HL-60 (cell line): ENCODE measurements at regions not wholly inside any gene's neighbourhood (a gene's known extent, or its start where the extent isn't known, plus 50 kb on each side); places are given as distances from the start of the nearest gene placed in this dataset.
"Not testable (repeated sequence)": the region's sequence is repeated elsewhere in the genome, so short reads cannot be mapped to it uniquely, and the experiment has no call there.

Experiments
- DNase-seq, 2 experiments: peaks; one replicate each; pipeline ENCODE4 v3.0.0-alpha.2; 2010 to 2020; ENCODE audit warnings: low read depth in 1 of 2, low spot score in 1 of 2
- H3K27ac ChIP-seq: fragments of 250-450 bp; sonication (Bioruptor Pico); replicated peaks from 2 replicates; pipeline ENCODE4 v1.5.1; 2020; ENCODE audit warnings: mild to moderate bottlenecking, moderate library complexity
- H3K27me3 ChIP-seq: fragments of 250-450 bp; sonication (Bioruptor Pico); 2 replicates; pipeline ENCODE4 v1.5.1; 2021; ENCODE audit warnings: mild to moderate bottlenecking, moderate library complexity; ENCODE audit not compliant: insufficient read depth, poor library complexity, severe bottlenecking
- H3K4me3 ChIP-seq: replicated peaks from 2 replicates; pipeline ENCODE4 v1.5.1; 2011; ENCODE audit warnings: mild to moderate bottlenecking, control low read depth, low read length; ENCODE audit not compliant: insufficient read depth
- CTCF ChIP-seq: IDR thresholded peaks from one replicate; pipeline ENCODE4 v1.5.1; 2011; ENCODE audit warnings: low read length, control low read depth, inconsistent platforms; ENCODE audit not compliant: insufficient read depth
- GABPA ChIP-seq: IDR thresholded peaks from 2 replicates; pipeline ENCODE4 v1.6.1; 2012; ENCODE audit warnings: low read depth
- POLR2AphosphoS5 ChIP-seq: IDR thresholded peaks from 2 replicates; pipeline ENCODE4 v1.6.1; 2012; ENCODE audit warnings: low read depth
- REST ChIP-seq: IDR thresholded peaks from 2 replicates; pipeline ENCODE4 v1.6.1; 2012; ENCODE audit warnings: low read depth; ENCODE audit not compliant: insufficient replicate concordance
- SPI1 ChIP-seq: IDR thresholded peaks from 2 replicates; pipeline ENCODE4 v1.6.1; 2012; ENCODE audit warnings: low read depth, mild to moderate bottlenecking, borderline replicate concordance

GRCh38 chr6:11445146-11445545, 92.4 kb upstream of the TMEM170B start:
- Histone ChIP-seq H3K27ac (no peak overlapping the region), H3K27me3 (no peaks in the 10 kb centered on the region), H3K4me3 (no peak overlapping the region)
- no peak for DNase-seq
- TF ChIP-seq CTCF: no peak
- TF ChIP-seq REST: no peak
- no peak for TF ChIP-seq SPI1
- TF ChIP-seq POLR2AphosphoS5: no peak
- no peak for TF ChIP-seq GABPA

- not testable (repeated sequence) for DNase-seq, H3K27ac ChIP-seq, H3K27me3 ChIP-seq, H3K4me3 ChIP-seq
Measured at GRCh38 chr6:11443125-11443524, 94.4 kb upstream of the TMEM170B start.

- Histone ChIP-seq H3K27me3 (no peaks in the 10 kb centered on the region), H3K4me3 (no peak overlapping the region), H3K27ac (no peak overlapping the region)
- TF ChIP-seq GABPA (no peak), CTCF (no peak)
- peak; percentile 43 to 54 for DNase-seq
Measured at GRCh38 chr6:11442495-11442894, 95.1 kb upstream of the TMEM170B start.

- no peak for DNase-seq
- Histone ChIP-seq H3K27me3 (no peaks in the 10 kb centered on the region), H3K4me3 (no peak overlapping the region), H3K27ac (no peak overlapping the region)
- TF ChIP-seq GABPA: no peak
- no peak for TF ChIP-seq SPI1
- no peak for TF ChIP-seq CTCF
- no peak for TF ChIP-seq POLR2AphosphoS5
- TF ChIP-seq REST: no peak
Measured at GRCh38 chr6:11439876-11440275, 97.7 kb upstream of the TMEM170B start.
